ENCODE measurements at regions not wholly inside any gene's neighbourhood (a gene's known extent, or its start where the extent isn't known, plus 50 kb on each side); places are given as distances from the start of the nearest gene placed in this dataset.
"Not testable (repeated sequence)": the region's sequence is repeated elsewhere in the genome, so short reads cannot be mapped to it uniquely, and the experiment has no call there.

GRCh38 chrX:28408017-28408723, 179.1 kb upstream of the IL1RAPL1 start:
- no peak for DNase-seq

DNA sequence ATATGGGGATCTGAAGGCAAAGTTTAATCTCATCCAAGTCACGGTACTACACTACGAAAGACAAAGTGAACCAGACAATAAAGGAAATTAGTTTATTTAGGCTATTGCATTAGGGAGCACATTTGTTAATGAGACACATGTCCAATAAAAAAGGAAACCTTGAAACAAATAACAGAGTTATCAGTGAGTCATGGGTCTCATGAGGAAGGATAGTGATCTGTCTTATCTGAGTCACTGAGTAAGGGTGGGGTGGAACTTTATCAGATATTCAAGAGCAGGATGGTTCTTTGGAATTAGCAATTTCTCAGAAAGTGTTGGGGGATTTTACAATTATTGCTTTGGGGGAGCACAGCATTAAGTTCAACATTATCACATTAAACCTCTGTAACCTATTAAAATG, 188.9 kb upstream of the IL1RAPL1 start:
- no peak for DNase-seq

GRCh38 chrX:28391528-28391927, 195.7 kb upstream of the IL1RAPL1 start:
- peak; percentile 0 for DNase-seq

DNA sequence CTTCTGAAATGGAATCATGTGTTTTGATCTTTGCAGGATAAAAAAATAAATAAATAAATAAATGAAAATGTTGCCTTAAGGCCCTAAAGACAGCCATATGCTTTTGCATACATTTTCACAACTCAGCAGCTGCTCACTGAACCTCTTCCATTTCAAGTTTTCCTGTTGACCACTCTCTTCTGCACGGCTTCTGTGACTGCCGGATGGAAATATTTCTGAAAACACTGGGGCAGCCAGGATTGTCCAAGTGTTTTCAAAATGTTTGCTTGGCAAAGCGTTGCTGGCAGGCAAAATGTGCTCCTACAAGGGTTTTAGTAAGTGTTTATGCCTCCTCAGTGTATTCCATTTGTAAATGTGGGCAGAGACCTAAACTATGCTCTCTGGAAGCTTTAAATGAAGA, 208.1 kb upstream of the IL1RAPL1 start:
- no peak for DNase-seq

DNA sequence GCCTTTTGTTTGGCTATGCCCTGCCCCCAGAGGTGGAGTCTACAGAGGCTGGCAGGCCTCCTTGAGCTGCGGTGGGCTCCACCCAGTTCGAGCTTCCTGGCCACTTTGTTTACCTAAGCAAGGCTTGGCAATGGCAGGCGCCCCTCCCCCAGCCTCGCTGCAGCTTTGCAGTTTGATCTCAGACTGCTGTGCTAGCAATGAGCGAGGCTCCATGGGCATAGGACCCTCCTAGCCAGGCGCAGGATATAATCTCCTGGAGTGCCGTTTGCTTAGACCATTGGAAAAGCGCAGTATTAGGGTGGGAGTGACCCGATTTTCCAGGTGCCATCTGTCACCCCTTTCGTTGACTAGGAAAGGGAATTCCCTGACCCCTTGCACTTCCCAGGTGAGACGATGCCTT, 219.6 kb upstream of the IL1RAPL1 start:
- DNase-seq, result not testable (repeated sequence)

DNA sequence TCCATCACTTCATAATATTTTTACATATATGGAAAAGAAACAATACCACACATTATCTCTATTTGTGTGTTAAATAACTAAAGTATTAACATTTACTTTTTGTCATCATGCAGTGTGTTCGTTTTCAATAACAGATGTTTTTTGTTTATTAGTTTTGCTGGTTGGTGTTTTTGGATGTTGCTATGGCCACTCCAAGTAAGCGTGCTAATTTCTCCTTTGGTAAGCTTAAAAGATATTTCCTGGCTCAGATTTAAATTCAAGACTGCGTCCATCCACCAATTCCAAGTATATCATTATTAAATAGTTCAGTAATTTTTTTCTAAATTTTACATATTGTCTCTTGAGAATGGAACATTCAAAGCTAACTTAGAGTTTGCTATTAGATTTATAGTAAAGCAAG, 235.4 kb upstream of the IL1RAPL1 start:
- no peak for DNase-seq

GRCh38 chrX:28349888-28350287, 237.4 kb upstream of the IL1RAPL1 start:
- no peak for DNase-seq

- no peak for DNase-seq
These were observed 239.8 kb upstream of the IL1RAPL1 start for GRCh38 chrX:28347476-28347875.

DNA sequence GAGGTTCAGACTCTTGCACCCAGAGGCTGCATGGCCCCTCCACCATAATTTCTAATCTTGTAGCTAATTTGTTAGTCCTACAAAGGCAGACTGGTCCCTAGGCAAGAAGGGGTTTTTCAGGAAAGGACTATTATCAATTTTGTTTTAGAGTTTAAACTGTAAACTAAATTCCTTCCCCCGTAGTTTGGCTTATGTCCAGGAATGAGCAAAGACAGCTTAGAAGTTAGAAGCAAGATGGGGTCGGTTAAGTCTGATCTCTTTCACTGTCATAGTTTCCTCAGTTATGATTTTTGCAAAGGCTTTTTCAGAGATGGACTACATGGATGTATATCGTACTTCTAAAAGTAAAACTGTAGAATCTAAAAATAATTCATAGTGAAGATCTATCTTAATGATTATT, 258.1 kb upstream of the IL1RAPL1 start:
- DNase-seq, result no peak

DNA sequence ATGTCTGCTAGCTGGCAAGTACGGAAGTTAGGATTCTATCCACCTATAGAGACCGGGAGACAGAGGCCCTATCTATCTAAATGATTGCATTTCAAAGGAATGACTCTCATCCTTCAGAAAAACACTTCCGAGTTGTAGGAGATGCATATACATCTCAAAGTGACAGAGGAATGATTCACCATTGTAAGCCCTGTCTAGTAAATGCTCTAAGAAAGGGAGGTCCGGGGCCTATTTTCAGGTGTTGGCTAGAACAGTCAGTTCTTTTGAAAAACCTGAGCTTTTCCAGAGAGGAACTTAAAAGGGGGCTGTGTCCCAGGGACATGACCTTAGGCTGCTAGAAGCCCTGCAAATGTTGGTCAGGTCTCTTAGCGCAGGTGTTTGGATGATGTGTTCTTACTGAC, 262.9 kb upstream of the IL1RAPL1 start:
- DNase-seq, result no peak

GRCh38 chrX:28321286-28321685, 266.0 kb upstream of the IL1RAPL1 start:
- no peak for DNase-seq

- no peak for DNase-seq
These were observed 274.3 kb upstream of the IL1RAPL1 start for GRCh38 chrX:28312965-28313364.

- no peak for DNase-seq
These were observed 275.0 kb upstream of the IL1RAPL1 start for GRCh38 chrX:28312259-28312658.

DNA sequence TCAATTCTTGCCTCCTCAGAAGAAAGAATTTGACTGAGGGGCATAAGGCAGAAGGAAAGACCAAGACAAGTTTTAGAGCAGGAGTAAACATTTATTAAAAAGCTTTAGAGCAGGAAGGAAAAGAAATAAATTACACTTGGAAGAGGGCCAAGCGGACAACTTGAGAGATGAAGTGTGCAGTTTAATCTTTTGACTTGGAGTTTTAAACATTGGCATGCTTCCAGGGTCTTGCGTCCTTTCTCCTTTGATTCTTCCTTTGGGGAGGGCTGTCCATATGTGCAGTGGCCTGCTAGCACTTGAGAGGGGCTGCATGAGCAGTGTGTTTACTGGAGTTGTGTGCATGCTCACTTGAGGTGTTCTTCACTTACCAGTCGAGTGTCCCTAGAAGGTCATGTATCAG, 275.8 kb upstream of the IL1RAPL1 start:
- no peak for DNase-seq

DNA sequence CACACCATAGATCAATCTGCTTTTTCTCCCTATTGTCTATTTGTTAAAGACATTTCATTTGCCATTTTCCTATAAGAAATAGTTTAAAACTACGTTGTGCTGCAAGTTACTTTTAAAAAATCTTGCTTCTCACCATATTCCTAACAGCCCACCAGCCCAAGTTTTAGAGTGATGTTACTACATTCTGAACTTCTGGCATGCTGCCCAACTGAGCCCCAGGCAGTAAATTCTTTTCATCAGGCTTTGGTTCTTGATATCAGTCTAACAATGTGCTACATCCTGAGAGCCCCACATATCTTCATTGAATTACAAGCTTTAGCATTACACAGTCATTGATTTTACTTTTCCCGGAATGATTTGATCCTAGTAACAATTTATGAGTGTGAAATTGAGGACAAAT, 283.8 kb upstream of the IL1RAPL1 start:
- DNase-seq, result no peak

- DNase-seq, result no peak
These were observed 297.5 kb upstream of the DCAF8L1 start for GRCh38 chrX:28278726-28279125.

- DNase-seq, result no peak
These were observed 297.0 kb upstream of the DCAF8L1 start for GRCh38 chrX:28278251-28278650.

GRCh38 chrX:28273736-28274135, 292.5 kb upstream of the DCAF8L1 start:
- peak; percentile 0 for DNase-seq

- DNase-seq, result no peak
These were observed 265.4 kb upstream of the DCAF8L1 start for GRCh38 chrX:28246675-28247074.

DNA sequence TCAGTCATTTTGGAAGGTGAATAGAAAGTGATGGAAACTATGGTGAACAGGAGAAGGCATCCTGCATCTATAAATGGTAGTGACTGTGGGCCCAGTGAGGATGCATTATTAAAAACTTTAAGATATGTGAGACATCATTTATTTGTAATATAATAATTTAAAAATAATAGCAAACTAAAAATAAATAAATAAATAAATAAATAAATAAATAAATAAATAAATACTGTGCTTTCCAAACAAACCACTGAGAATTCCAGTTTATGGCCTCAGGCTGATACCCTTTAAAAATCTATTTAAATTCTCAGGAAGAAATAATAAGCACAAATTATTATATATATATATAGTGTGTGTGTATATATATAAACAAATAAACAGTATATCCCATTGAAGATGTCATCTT, 248.0 kb upstream of the DCAF8L1 start:
- DNase-seq, result no peak

- peak; percentile 23 for DNase-seq
These were observed 244.3 kb upstream of the DCAF8L1 start for GRCh38 chrX:28225513-28225912.

DNA sequence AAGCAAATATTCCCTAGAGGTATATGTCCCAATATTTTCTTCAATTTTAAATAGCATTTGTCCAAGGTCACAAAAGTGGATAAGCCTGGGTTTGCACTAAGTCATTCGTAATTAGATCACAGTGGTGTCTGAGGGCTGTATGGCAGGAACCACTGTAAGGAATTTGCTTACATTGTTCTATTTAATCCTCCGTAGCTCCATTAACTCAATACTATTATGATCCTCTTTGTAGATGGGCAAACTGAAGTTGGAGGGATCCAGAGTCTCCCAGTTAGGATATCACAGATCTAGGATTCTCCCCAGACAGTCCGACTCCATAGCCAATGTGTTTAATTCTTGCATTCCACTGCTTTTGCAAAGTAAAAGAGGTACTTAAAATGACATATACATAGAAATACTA, 242.7 kb upstream of the DCAF8L1 start:
- DNase-seq, result no peak

GRCh38 chrX:28223469-28223868, 242.2 kb upstream of the DCAF8L1 start:
- no peak for DNase-seq

DNA sequence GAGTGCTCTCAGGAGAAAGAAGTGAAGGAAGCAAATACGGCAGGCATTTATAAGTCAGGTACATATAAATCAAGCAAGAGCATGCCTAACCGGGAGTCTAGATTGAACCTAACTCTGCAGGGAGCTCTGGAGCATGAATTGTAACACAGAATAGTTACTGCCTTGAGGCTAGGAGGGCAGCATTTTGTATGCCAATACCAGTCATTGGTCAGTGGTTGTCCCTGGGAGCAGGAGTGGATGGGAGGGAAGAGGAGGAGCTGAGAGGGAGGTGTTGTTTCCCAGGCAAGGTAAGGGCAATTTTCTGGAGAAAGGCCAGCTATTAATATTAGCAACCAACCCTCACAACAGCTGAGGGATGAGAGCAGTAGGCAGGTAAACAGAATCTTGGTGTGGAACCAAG, 224.7 kb upstream of the DCAF8L1 start:
- DNase-seq, result no peak

GRCh38 chrX:28205126-28205525, 223.9 kb upstream of the DCAF8L1 start:
- peak; percentile 47 for DNase-seq

- DNase-seq, result peak; percentile 79
These were observed 207.8 kb upstream of the DCAF8L1 start for GRCh38 chrX:28189011-28189410.
